Osteoblast (primary cell): ENCODE measurements at regions not wholly inside any gene's neighbourhood (a gene's known extent, or its start where the extent isn't known, plus 50 kb on each side); places are given as distances from the start of the nearest gene placed in this dataset.

Experiments
- DNase-seq: peaks from one replicate; pipeline ENCODE4 v3.0.0; 2011; ENCODE audit warnings: low spot score, mixed read lengths; ENCODE audit not compliant: insufficient read length; ENCODE audit errors: missing footprints
- H2AFZ ChIP-seq: 2 replicates; pipeline ENCODE4 v1.6.0; 2011; ENCODE audit warnings: mild to moderate bottlenecking, low read length
- H3K27ac ChIP-seq: 2 replicates; pipeline ENCODE4 v1.5.1; 2011; ENCODE audit warnings: mild to moderate bottlenecking, low read depth, low read length, moderate library complexity
- H3K27me3 ChIP-seq: 2 replicates; pipeline ENCODE4 v1.6.0; 2012; ENCODE audit warnings: mild to moderate bottlenecking, control low read depth, inconsistent platforms, low read length, moderate library complexity; ENCODE audit not compliant: insufficient read depth
- H3K36me3 ChIP-seq: 2 replicates; pipeline ENCODE4 v1.5.1; 2011; ENCODE audit warnings: mild to moderate bottlenecking, low read length, control low read depth, moderate library complexity; ENCODE audit not compliant: insufficient read depth
- H3K4me1 ChIP-seq: 2 replicates; pipeline ENCODE4 v1.5.1; 2011; ENCODE audit warnings: mild to moderate bottlenecking, low read length, control low read depth, moderate library complexity; ENCODE audit not compliant: insufficient read depth
- H3K4me2 ChIP-seq: 2 replicates; pipeline ENCODE4 v1.6.0; 2011; ENCODE audit warnings: mild to moderate bottlenecking, low read length; ENCODE audit not compliant: insufficient read depth
- H3K4me3 ChIP-seq: fragments of 200-600 bp; sonication (generic); 3 replicates; pipeline ENCODE4 v1.5.1; 2012; ENCODE audit warnings: mild to moderate bottlenecking, low read length, inconsistent platforms; ENCODE audit not compliant: insufficient read depth
- H3K79me2 ChIP-seq: 2 replicates; pipeline ENCODE4 v1.6.0; 2012; ENCODE audit warnings: mild to moderate bottlenecking, low read length, control low read depth, inconsistent platforms; ENCODE audit not compliant: insufficient read depth
- H3K9me3 ChIP-seq: 2 replicates; pipeline ENCODE4 v1.5.1; 2011; ENCODE audit warnings: low read depth, low read length, control low read depth
- H4K20me1 ChIP-seq: 2 replicates; pipeline ENCODE4 v1.6.0; 2012; ENCODE audit warnings: mild to moderate bottlenecking, low read length, control low read depth; ENCODE audit not compliant: insufficient read depth
- CTCF ChIP-seq: IDR thresholded peaks from 2 replicates; pipeline ENCODE4 v1.5.1; 2011; ENCODE audit warnings: mild to moderate bottlenecking, low read depth, low read length, moderate library complexity; ENCODE audit errors: extremely low read depth

- Histone ChIP-seq H3K27ac (no peak overlapping the region), H4K20me1 (no peaks in the 10 kb centered on the region), H3K36me3 (no peaks in the 10 kb centered on the region), H3K4me1 (no peaks in the 10 kb centered on the region), H3K27me3 (no peaks in the 10 kb centered on the region), H3K79me2 (no peaks in the 10 kb centered on the region), H3K9me3 (peaks cover 3% of the 10 kb centered on the region), H2AFZ (no peak overlapping the region), H3K4me3 (no peak overlapping the region), H3K4me2 (no peak overlapping the region)
- DNase-seq, result no peak
- TF ChIP-seq CTCF, result no peak
Measured at GRCh38 chr10:23723796-23724195, 284.9 kb downstream of the OTUD1 start.

- Histone ChIP-seq H3K27ac (no peak overlapping the region), H3K27me3 (no peaks in the 10 kb centered on the region), H3K4me1 (no peaks in the 10 kb centered on the region), H3K4me3 (no peak overlapping the region), H3K9me3 (peaks cover 3% of the 10 kb centered on the region), H2AFZ (no peak overlapping the region), H3K4me2 (no peak overlapping the region), H3K36me3 (no peaks in the 10 kb centered on the region), H4K20me1 (no peaks in the 10 kb centered on the region), H3K79me2 (no peaks in the 10 kb centered on the region)
- no peak for DNase-seq
- no peak for TF ChIP-seq CTCF
Measured at GRCh38 chr10:23725548-23725947, 286.7 kb downstream of the OTUD1 start.

GRCh38 chr10:23742368-23742767, 303.5 kb downstream of the OTUD1 start:
- Histone ChIP-seq H3K4me3 (no peak overlapping the region), H2AFZ (no peak overlapping the region), H3K27ac (no peak overlapping the region), H3K4me1 (no peaks in the 10 kb centered on the region), H3K36me3 (no peaks in the 10 kb centered on the region), H3K27me3 (no peaks in the 10 kb centered on the region), H3K4me2 (no peak overlapping the region), H3K9me3 (peaks cover 3% of the 10 kb centered on the region), H4K20me1 (no peaks in the 10 kb centered on the region), H3K79me2 (no peaks in the 10 kb centered on the region)
- no peak for DNase-seq
- no peak for TF ChIP-seq CTCF

- no peak overlapping the region for H2AFZ ChIP-seq
- no peaks in the 10 kb centered on the region for H4K20me1 ChIP-seq
- H3K4me3 ChIP-seq, result no peak overlapping the region
- no peak overlapping the region for H3K4me2 ChIP-seq
- peaks cover 3% of the 10 kb centered on the region for H3K9me3 ChIP-seq
- TF ChIP-seq CTCF, result no peak
- H3K79me2 ChIP-seq, result no peaks in the 10 kb centered on the region
- no peak overlapping the region for H3K27ac ChIP-seq
- H3K27me3 ChIP-seq, result no peaks in the 10 kb centered on the region
- no peaks in the 10 kb centered on the region for H3K36me3 ChIP-seq
- DNase-seq, result no peak
- H3K4me1 ChIP-seq, result no peaks in the 10 kb centered on the region
Measured at GRCh38 chr10:23742807-23743206, 303.9 kb downstream of the OTUD1 start.
